ENCODE measurements at regions not wholly inside any gene's neighbourhood (a gene's known extent, or its start where the extent isn't known, plus 50 kb on each side); places are given as distances from the start of the nearest gene placed in this dataset.

DNA sequence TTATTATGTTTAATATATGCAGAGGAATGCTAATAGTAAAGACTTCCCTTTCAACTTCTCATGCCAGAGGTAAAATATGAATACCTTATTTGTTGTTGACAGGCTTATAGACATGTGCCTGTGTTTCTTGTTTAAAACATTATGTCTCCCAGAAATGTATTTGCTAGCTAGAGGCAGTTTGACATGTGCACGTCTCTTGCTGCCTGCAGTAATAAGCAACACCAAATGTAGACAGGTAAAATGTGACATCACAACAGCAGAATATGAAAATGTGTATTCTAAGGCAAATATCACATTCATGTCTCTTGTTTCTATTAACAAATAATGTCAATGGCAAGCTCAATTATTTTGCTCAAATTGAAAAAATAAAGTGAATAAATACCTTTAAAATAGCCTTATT is 80.2 kb upstream of the NEGR1 start:
- no peak for DNase-seq

- no peak for DNase-seq
These were observed 75.1 kb upstream of the NEGR1 start for GRCh38 chr1:72357411-72357810.

GRCh38 chr1:72355899-72356298 is 73.6 kb upstream of the NEGR1 start:
- DNase-seq: no peak

DNA sequence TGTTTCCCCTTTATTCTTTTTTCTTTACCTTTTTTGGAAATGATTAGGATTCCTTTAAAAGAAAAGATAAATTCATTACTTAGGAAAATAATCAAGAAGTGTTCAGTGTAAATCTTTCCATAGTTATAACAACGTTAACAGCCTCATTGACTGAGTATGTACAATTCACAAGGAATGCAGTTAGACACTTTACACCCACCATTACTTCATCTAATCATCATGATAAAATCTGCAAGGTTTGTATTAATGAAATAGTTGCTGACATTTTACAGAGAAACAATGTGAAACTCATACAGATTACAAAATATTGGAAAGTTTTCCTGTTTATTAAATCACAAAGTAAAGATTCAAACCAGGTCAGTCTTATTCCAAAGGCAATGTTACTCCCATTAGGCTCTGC is 59.3 kb upstream of the NEGR1 start:
- no peak for DNase-seq

- no peak for DNase-seq
These were observed 54.4 kb upstream of the NEGR1 start for GRCh38 chr1:72336776-72337175.

Data from SIG-M5 (cell line).